Naive thymus-derived CD4-positive, alpha-beta T cell (primary cell): ENCODE measurements at regions not wholly inside any gene's neighbourhood (a gene's known extent, or its start where the extent isn't known, plus 50 kb on each side); places are given as distances from the start of the nearest gene placed in this dataset.

ENCODE experiments used
- ATAC-seq: fragments of 150-1000 bp; cut with Tn5 transposase; 2 replicates; pipeline ENCODE4 v1.10.0; 2021; ENCODE audit warnings: mild to moderate bottlenecking, moderate library complexity
- CTCF ChIA-PET: fragments of 350-600 bp; sonication (Branson Sonifier 250); formaldehyde crosslinking; loops from one replicate; lab custom pipeline; 2021; ENCODE audit warnings: antibody characterized with exemption; lab: Charles Lee
- POLR2A ChIA-PET: fragments of 350-600 bp; sonication (Branson Sonifier 250); formaldehyde crosslinking; loops from one replicate; lab custom pipeline; 2021; ENCODE audit warnings: antibody characterized with exemption, inconsistent platforms; lab: Charles Lee
- DNase-seq, 9 donors: peaks; one replicate each; pipeline versions ENCODE4 v3.0.0 to v3.0.0-alpha.2; 2020 to 2022; ENCODE audit warnings: mixed read lengths in 1 of 9
- H3K27ac ChIP-seq: one replicate; pipeline ENCODE4 v1.7.0; 2013; ENCODE audit warnings: mild to moderate bottlenecking, low read depth, low read length, moderate library complexity
- H3K27me3 ChIP-seq, 2 donors: one replicate each; pipeline ENCODE4 v1.7.0; 2013; ENCODE audit warnings: low read length in 2 of 2, mild to moderate bottlenecking in 2 of 2, moderate library complexity in 2 of 2; ENCODE audit not compliant: control insufficient read depth in 2 of 2, insufficient read depth in 2 of 2
- H3K36me3 ChIP-seq, 3 experiments: 1 replicate in 2 of 3; 2 replicates in 1 of 3; pipeline ENCODE4 v1.7.0; 2013; ENCODE audit warnings: low read length in 3 of 3, mild to moderate bottlenecking in 3 of 3, moderate library complexity in 1 of 3; ENCODE audit not compliant: insufficient read depth in 3 of 3, control insufficient read depth in 2 of 3
- H3K4me1 ChIP-seq, 2 donors: one replicate each; pipeline ENCODE4 v1.7.0; 2013; ENCODE audit warnings: low read length in 2 of 2, mild to moderate bottlenecking in 2 of 2, moderate library complexity in 1 of 2; ENCODE audit not compliant: control insufficient read depth in 2 of 2, insufficient read depth in 2 of 2
- H3K4me3 ChIP-seq: 2 replicates; pipeline ENCODE4 v1.7.0; 2013; ENCODE audit warnings: mild to moderate bottlenecking, low read length
- H3K9me3 ChIP-seq, 3 experiments: 1 replicate in 2 of 3; 2 replicates in 1 of 3; pipeline ENCODE4 v1.7.0; 2013; ENCODE audit warnings: low read length in 3 of 3; ENCODE audit not compliant: control insufficient read depth in 2 of 3
- H3K27ac Mint-ChIP-seq, 9 donors: one replicate each; pipeline ENCODE4 v1.8.0; 2020 to 2022; ENCODE audit warnings: mixed read lengths in 9 of 9, mild to moderate bottlenecking in 8 of 9, moderate library complexity in 5 of 9, inconsistent platforms in 2 of 9
- H3K27me3 Mint-ChIP-seq, 5 donors: one replicate each; pipeline ENCODE4 v1.8.0; 2021 to 2022; ENCODE audit warnings: mixed read lengths in 5 of 5, mild to moderate bottlenecking in 1 of 5
- H3K36me3 Mint-ChIP-seq, 5 donors: one replicate each; pipeline ENCODE4 v1.8.0; 2020 to 2022; ENCODE audit warnings: mixed read lengths in 5 of 5, mild to moderate bottlenecking in 3 of 5, inconsistent platforms in 1 of 5
- H3K4me1 Mint-ChIP-seq, 7 donors: one replicate each; pipeline ENCODE4 v1.8.0; 2020 to 2022; ENCODE audit warnings: mixed read lengths in 7 of 7, mild to moderate bottlenecking in 3 of 7, inconsistent platforms in 1 of 7
- H3K4me3 Mint-ChIP-seq, 10 donors: one replicate each; pipeline ENCODE4 v1.8.0; 2020 to 2022; ENCODE audit warnings: mild to moderate bottlenecking in 10 of 10, mixed read lengths in 10 of 10, moderate library complexity in 6 of 10, inconsistent platforms in 2 of 10
- H3K9me3 Mint-ChIP-seq, 11 donors: one replicate each; pipeline ENCODE4 v1.8.0; 2020 to 2022; ENCODE audit warnings: mixed read lengths in 11 of 11, mild to moderate bottlenecking in 4 of 11, inconsistent platforms in 1 of 11, moderate library complexity in 1 of 11
- intact Hi-C, 2 donors: fragments of 100-400 bp; cut with micrococcal nuclease; formaldehyde crosslinking; loops; one replicate each; pipeline ENCODE4 v1.15.1; 2023

- ATAC-seq (no peak), DNase-seq (no peak)
- CTCF ChIA-PET: no interaction called here
- Mint-ChIP-seq H3K36me3 (no peaks in the 10 kb centered on the region), H3K27me3 (peaks cover 0 to 20% (median 6%) of the 10 kb centered on the region in 5 donors), H3K27ac (no peak overlapping the region), H3K4me1 (peaks cover 0 to 11% (median 0%) of the 10 kb centered on the region in 7 donors), H3K9me3 (no peaks in the 10 kb centered on the region), H3K4me3 (no peak overlapping the region)
- Histone ChIP-seq H3K36me3 (no peaks in the 10 kb centered on the region), H3K9me3 (no peaks in the 10 kb centered on the region), H3K27ac (no peak overlapping the region), H3K27me3 (no peaks in the 10 kb centered on the region), H3K4me3 (no peak overlapping the region), H3K4me1 (no peaks in the 10 kb centered on the region)
- POLR2A ChIA-PET: no interaction called here
- intact Hi-C loops: no loop called here
Observed at GRCh38 chr5:53250201-53250550, 140.6 kb upstream of the MOCS2 start.

GRCh38 chr5:53253421-53253871, 143.9 kb upstream of the MOCS2 start:
- intact Hi-C loops: no loop called here
- POLR2A ChIA-PET: no interaction called here
- Mint-ChIP-seq H3K36me3 (no peaks in the 10 kb centered on the region), H3K27me3 (peaks cover 3 to 14% (median 5%) of the 10 kb centered on the region in 5 donors), H3K9me3 (peaks cover 0 to 1% (median 0%) of the 10 kb centered on the region in 11 donors), H3K4me3 (no peak overlapping the region), H3K4me1 (peaks cover 0 to 11% (median 0%) of the 10 kb centered on the region in 7 donors), H3K27ac (no peak overlapping the region)
- no peaks in the 10 kb centered on the region for H3K36me3 ChIP-seq
- peak; percentile 26 for ATAC-seq
- H3K27me3 ChIP-seq: no peaks in the 10 kb centered on the region
- no peak overlapping the region for H3K4me3 ChIP-seq
- CTCF ChIA-PET: no interaction called here
- no peaks in the 10 kb centered on the region for H3K4me1 ChIP-seq
- no peaks in the 10 kb centered on the region for H3K9me3 ChIP-seq
- H3K27ac ChIP-seq: no peak overlapping the region
- DNase-seq: no peak

GRCh38 chr5:53256746-53257145, 147.2 kb upstream of the MOCS2 start:
- Histone ChIP-seq H3K4me3 (no peak overlapping the region), H3K27ac (no peak overlapping the region), H3K36me3 (no peaks in the 10 kb centered on the region), H3K4me1 (no peaks in the 10 kb centered on the region), H3K27me3 (no peaks in the 10 kb centered on the region), H3K9me3 (no peaks in the 10 kb centered on the region)
- no peak overlapping the region for H3K4me3 Mint-ChIP-seq
- ATAC-seq: no peak
- no peaks in the 10 kb centered on the region for H3K36me3 Mint-ChIP-seq
- intact Hi-C loops: no loop called here
- no peak for DNase-seq
- peaks cover 0 to 11% (median 0%) of the 10 kb centered on the region in 7 donors for H3K4me1 Mint-ChIP-seq
- peaks cover 3 to 14% (median 5%) of the 10 kb centered on the region in 5 donors for H3K27me3 Mint-ChIP-seq
- no peak overlapping the region for H3K27ac Mint-ChIP-seq
- peaks cover 0 to 3% (median 0%) of the 10 kb centered on the region in 11 donors for H3K9me3 Mint-ChIP-seq
- ChIA-PET CTCF (no interaction called here), POLR2A (no interaction called here)

- H3K36me3 ChIP-seq: no peaks in the 10 kb centered on the region
- ChIA-PET CTCF (no interaction called here), POLR2A (no interaction called here)
- H3K9me3 ChIP-seq: no peaks in the 10 kb centered on the region
- H3K27me3 ChIP-seq: no peaks in the 10 kb centered on the region
- Mint-ChIP-seq H3K9me3 (peaks cover 0 to 3% (median 0%) of the 10 kb centered on the region in 11 donors), H3K27ac (no peak overlapping the region), H3K27me3 (peaks cover 3 to 11% (median 5%) of the 10 kb centered on the region in 5 donors), H3K4me3 (no peak overlapping the region), H3K36me3 (no peaks in the 10 kb centered on the region), H3K4me1 (peaks cover 0 to 11% (median 0%) of the 10 kb centered on the region in 7 donors)
- H3K4me1 ChIP-seq: no peaks in the 10 kb centered on the region
- H3K27ac ChIP-seq: no peak overlapping the region
- H3K4me3 ChIP-seq: no peak overlapping the region
- intact Hi-C loops: no loop called here
- no peak for ATAC-seq
- DNase-seq: no peak
Observed at GRCh38 chr5:53257806-53258373, 148.3 kb upstream of the MOCS2 start.

GRCh38 chr5:53259176-53259575, 149.6 kb upstream of the MOCS2 start:
- H3K36me3 Mint-ChIP-seq: no peaks in the 10 kb centered on the region

GRCh38 chr5:53260446-53260845, 150.9 kb upstream of the MOCS2 start:
- Mint-ChIP-seq H3K27me3 (peaks cover 5 to 19% (median 7%) of the 10 kb centered on the region in 5 donors), H3K4me3 (no peak overlapping the region), H3K36me3 (no peaks in the 10 kb centered on the region), H3K27ac (no peak overlapping the region), H3K9me3 (peaks cover 0 to 3% (median 0%) of the 10 kb centered on the region in 11 donors), H3K4me1 (no peaks in the 10 kb centered on the region)
- no peaks in the 10 kb centered on the region for H3K9me3 ChIP-seq
- H3K4me1 ChIP-seq: no peaks in the 10 kb centered on the region
- DNase-seq (no peak), ATAC-seq (no peak)
- no peak overlapping the region for H3K4me3 ChIP-seq
- ChIA-PET POLR2A (no interaction called here), CTCF (no interaction called here)
- H3K27ac ChIP-seq: no peak overlapping the region
- no peaks in the 10 kb centered on the region for H3K27me3 ChIP-seq
- intact Hi-C loops: no loop called here
- H3K36me3 ChIP-seq: no peaks in the 10 kb centered on the region

More at GRCh38 chr5:53259176-53259575, 149.6 kb upstream of the MOCS2 start:
- no peak overlapping the region for H3K27ac Mint-ChIP-seq
- Histone ChIP-seq H3K4me1 (no peaks in the 10 kb centered on the region), H3K27ac (no peak overlapping the region), H3K9me3 (no peaks in the 10 kb centered on the region), H3K4me3 (no peak overlapping the region), H3K36me3 (no peaks in the 10 kb centered on the region), H3K27me3 (no peaks in the 10 kb centered on the region)
- no peak for ATAC-seq
- ChIA-PET CTCF (no interaction called here), POLR2A (no interaction called here)
- DNase-seq: no peak
- peaks cover 0 to 3% (median 0%) of the 10 kb centered on the region in 11 donors for H3K9me3 Mint-ChIP-seq
- H3K4me1 Mint-ChIP-seq: no peaks in the 10 kb centered on the region
- intact Hi-C loops: no loop called here
- no peak overlapping the region for H3K4me3 Mint-ChIP-seq
- peaks cover 3 to 11% (median 5%) of the 10 kb centered on the region in 5 donors for H3K27me3 Mint-ChIP-seq

- H3K27me3 Mint-ChIP-seq: peaks cover 2 to 19% (median 12%) of the 10 kb centered on the region in 5 donors
- intact Hi-C loops: no loop called here
- H3K4me1 ChIP-seq: no peaks in the 10 kb centered on the region
- H3K4me1 Mint-ChIP-seq: no peaks in the 10 kb centered on the region
- H3K36me3 Mint-ChIP-seq: no peaks in the 10 kb centered on the region
- H3K9me3 Mint-ChIP-seq: peaks cover 0 to 4% (median 0%) of the 10 kb centered on the region in 11 donors
- H3K27ac Mint-ChIP-seq: no peak overlapping the region
- no peak overlapping the region for H3K4me3 Mint-ChIP-seq
- no peaks in the 10 kb centered on the region for H3K9me3 ChIP-seq
- ChIA-PET CTCF (no interaction called here), POLR2A (no interaction called here)
- no peaks in the 10 kb centered on the region for H3K27me3 ChIP-seq
- no peak overlapping the region for H3K4me3 ChIP-seq
- no peak overlapping the region for H3K27ac ChIP-seq
- H3K36me3 ChIP-seq: no peaks in the 10 kb centered on the region
- no peak for DNase-seq
- no peak for ATAC-seq
Observed at GRCh38 chr5:53261245-53261644, 151.7 kb upstream of the MOCS2 start.
